Ishikawa (cell line): ENCODE measurements at regions not wholly inside any gene's neighbourhood (a gene's known extent, or its start where the extent isn't known, plus 50 kb on each side); places are given as distances from the start of the nearest gene placed in this dataset.

Source experiments
- EP300 ChIP-seq: IDR thresholded peaks from 2 replicates; pipeline ENCODE4 v1.6.1; 2012; ENCODE audit warnings: borderline replicate concordance
- ZBTB7A ChIP-seq: IDR thresholded peaks from 2 replicates; pipeline ENCODE4 v1.6.1; 2012; ENCODE audit warnings: low read depth
- TF ChIP-seq, protein P1 (sequence below): IDR thresholded peaks from 2 replicates; pipeline ENCODE4 v1.6.1; 2012; ENCODE audit warnings: low read depth, mild to moderate bottlenecking

DNA sequence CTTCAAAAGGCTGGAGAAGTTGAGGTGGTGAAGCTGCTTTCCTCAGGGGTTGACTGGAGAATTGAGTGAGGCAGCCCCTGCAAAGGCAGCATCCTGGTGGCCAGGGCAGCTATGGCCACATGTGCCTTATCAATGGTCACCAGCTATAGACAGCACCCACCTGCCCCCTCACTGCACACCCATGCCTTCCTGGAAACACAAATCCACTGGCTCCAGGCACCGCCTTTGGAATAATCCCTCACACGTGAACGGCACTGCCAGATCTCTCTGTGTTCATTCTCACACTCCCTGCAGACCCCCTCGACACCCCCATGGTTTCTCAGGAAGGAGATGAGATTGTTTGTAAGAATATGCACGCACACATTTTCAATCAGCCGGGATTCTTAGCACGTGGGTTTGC lies 1297.8 kb downstream of the TBC1D22A start:
- TF ChIP-seq EP300 (no peak), ZBTB7A (no peak)
- TF ChIP-seq, protein P1, sequence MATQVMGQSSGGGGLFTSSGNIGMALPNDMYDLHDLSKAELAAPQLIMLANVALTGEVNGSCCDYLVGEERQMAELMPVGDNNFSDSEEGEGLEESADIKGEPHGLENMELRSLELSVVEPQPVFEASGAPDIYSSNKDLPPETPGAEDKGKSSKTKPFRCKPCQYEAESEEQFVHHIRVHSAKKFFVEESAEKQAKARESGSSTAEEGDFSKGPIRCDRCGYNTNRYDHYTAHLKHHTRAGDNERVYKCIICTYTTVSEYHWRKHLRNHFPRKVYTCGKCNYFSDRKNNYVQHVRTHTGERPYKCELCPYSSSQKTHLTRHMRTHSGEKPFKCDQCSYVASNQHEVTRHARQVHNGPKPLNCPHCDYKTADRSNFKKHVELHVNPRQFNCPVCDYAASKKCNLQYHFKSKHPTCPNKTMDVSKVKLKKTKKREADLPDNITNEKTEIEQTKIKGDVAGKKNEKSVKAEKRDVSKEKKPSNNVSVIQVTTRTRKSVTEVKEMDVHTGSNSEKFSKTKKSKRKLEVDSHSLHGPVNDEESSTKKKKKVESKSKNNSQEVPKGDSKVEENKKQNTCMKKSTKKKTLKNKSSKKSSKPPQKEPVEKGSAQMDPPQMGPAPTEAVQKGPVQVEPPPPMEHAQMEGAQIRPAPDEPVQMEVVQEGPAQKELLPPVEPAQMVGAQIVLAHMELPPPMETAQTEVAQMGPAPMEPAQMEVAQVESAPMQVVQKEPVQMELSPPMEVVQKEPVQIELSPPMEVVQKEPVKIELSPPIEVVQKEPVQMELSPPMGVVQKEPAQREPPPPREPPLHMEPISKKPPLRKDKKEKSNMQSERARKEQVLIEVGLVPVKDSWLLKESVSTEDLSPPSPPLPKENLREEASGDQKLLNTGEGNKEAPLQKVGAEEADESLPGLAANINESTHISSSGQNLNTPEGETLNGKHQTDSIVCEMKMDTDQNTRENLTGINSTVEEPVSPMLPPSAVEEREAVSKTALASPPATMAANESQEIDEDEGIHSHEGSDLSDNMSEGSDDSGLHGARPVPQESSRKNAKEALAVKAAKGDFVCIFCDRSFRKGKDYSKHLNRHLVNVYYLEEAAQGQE, result no peak
